AG04449 (cell line): ENCODE measurements at regions not wholly inside any gene's neighbourhood (a gene's known extent, or its start where the extent isn't known, plus 50 kb on each side); places are given as distances from the start of the nearest gene placed in this dataset.

Experiments
- CTCF ChIA-PET: fragments of 350-600 bp; formaldehyde crosslinking; extraction: SDS; loops from one replicate; lab custom pipeline; 2021; ENCODE audit warnings: antibody characterized with exemption; lab: Yijun Ruan, JAX
- POLR2A ChIA-PET: fragments of 400-600, 350-600 bp; formaldehyde crosslinking; extraction: SDS; loops from one replicate; lab custom pipeline; 2020; ENCODE audit warnings: antibody characterized with exemption, inconsistent platforms; lab: Yijun Ruan, JAX
- DNase-seq: peaks from one replicate; pipeline ENCODE4 v3.0.0-alpha.2; 2010; ENCODE audit warnings: low read depth, low spot score
- H3K4me3 ChIP-seq: 2 replicates; pipeline ENCODE4 v1.5.1; 2011; ENCODE audit warnings: low read depth, mild to moderate bottlenecking, control low read depth, low read length
- CTCF ChIP-seq: IDR thresholded peaks from one replicate; pipeline ENCODE4 v1.5.1; 2011; ENCODE audit warnings: mild to moderate bottlenecking, moderate library complexity, low read length, control low read depth, inconsistent platforms; ENCODE audit not compliant: insufficient read depth; ENCODE audit errors: missing control alignments

DNA sequence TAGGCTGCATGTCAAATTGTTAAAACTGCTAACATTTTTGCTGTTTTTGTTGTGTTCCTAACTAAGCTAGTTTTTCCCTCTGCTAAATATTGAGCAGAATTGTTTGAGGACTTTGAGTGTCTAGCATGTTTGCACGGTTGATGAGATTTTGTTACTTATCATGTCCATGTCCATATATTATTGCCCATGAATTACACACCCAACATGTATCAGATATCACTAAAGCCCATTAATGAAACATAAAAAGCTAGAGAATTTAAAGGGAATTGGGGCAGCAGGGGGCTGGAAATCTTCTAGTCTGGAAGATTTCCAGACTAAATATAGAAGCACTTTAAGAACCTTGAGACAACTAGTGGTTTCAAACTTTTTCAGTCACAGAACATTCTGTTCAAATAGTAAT, 197.7 kb downstream of the SNX10 start:
- CTCF ChIA-PET: no interaction called here
- no peak for DNase-seq

DNA sequence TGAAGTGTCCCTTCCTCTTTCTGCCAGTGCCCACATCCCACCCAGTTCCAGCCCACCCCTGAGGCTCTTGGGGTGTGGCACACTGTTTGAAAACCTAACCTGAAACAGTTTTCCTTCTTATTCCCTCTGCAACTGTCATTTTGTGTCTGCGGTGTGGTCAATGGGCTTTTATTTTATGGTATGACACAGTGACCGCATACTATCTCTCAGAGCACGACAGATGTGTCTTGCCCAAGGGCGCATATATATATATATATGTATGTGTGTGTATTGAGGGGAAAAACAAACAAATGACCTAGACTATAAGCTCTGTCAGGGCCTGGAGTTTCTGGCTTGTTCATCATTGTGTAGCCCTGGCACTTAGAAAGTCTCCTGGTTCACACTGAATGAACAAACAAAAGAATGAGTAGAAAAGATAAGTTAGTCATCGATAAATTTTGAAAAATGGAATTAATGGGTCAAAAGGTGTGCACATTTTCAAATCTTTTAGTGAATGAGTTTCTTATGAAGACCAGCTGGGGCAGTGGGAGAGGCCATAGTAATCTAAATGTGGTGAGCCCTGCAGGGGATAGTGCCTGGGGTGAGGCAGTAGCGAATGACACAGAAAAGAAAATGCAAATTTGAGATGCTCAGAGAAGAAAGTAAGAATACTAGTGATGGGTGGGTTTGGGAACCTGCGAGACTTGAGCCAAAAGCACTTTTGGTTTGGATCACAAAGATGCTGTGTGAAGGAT, 198.4 kb downstream of the SNX10 start:
- no peak for DNase-seq
- H3K4me3 ChIP-seq: no peak overlapping the region
- ChIA-PET POLR2A (no interaction called here), CTCF (no interaction called here)
- TF ChIP-seq CTCF: no peak

More for the DNA sequence above, 197.7 kb downstream of the SNX10 start:
- H3K4me3 ChIP-seq: no peak overlapping the region
- POLR2A ChIA-PET: no interaction called here
- TF ChIP-seq CTCF: no peak

DNA sequence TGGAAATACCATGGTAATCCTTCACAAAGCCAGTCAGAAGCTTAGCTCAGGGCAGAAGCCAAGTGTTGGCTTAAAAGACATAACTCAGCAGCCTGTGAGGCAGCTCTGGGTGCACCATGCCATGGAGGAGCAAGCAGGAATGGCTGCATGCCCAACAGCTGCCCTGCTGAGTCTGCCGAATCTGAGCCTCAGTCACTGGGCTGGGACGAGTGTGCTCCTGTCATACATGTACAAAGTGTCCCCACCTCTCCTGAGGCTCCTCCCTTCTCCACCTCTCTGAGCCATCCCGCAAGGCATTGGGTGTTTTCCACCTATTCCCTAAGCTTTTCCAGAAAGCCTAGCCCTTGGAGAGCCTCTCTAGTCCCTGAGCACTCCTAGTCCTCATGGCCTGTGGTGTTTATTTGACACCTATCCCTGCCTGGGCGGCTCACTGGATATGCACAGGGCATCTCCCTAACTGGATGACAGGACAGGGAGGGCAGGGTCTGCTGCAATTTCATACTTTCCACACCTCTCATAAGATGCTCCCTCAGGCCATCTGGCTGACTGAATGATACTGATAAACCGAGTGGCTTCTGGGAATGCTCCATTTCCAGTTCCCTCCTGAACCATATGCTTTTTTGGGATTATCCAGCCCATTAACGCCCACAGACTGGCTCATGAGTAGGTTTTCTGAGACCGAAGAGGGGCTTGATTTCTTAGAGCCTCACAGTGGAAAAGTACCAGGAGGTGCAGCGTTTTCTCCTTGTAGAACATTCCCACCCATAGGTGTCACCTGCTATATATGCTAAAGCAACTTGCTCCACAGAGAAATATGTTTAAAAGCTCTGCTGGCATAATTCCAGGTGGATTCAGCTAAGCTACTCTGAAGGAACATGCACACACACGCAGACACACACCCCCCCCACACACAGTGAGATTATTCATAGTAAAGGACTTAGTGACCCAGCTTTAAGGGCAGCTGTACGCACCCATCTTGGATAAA, 199.3 kb downstream of the SNX10 start:
- no peak for DNase-seq
- H3K4me3 ChIP-seq: no peak overlapping the region
- CTCF ChIA-PET: no interaction called here
- no peak for TF ChIP-seq CTCF
- POLR2A ChIA-PET: interaction anchor here (0.6 kb wide), 1 partner anchor 362 kb away, joined by 3 read pairs; no protein-coding TSS in a partner anchor

GRCh38 chr7:26492816-26493215, 201.2 kb downstream of the SNX10 start:
- TF ChIP-seq CTCF: no peak
- CTCF ChIA-PET: no interaction called here
- no peak for DNase-seq
- POLR2A ChIA-PET: no interaction called here
- H3K4me3 ChIP-seq: no peak overlapping the region

DNA sequence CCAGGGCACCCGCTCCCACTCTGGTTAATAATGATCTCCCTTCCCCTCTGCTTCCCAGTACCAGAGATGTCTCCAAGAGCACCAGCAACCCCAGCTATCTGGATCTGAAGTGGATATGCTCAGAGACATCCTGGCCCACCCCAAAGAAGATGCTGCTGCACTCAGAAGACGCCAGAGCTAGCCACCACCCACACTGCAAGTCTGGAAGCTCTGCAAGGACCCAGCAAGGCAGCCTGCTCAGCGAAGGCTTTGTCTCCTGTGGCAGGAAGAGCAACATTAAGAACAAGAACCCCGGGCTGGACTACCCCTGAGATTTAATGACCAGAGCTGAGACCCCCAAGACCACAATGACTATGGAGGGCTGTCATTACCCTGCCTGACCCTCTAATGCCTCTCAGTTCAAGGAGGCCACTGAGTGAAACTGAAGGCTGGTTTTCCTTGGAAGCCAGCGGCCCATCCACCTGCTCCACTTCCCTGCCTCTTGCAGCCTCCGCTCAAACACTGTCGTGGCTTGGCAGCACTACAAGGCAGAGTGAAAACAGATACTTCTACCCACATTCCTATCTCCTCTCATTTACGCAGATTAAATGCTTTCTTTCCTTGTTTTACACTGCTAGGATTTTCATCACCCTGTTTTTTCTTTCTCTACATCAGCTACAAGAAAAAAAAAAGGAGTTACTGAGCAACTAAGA, 202.2 kb downstream of the SNX10 start:
- POLR2A ChIA-PET: no interaction called here

More for the DNA sequence above, 202.2 kb downstream of the SNX10 start:
- no peak overlapping the region for H3K4me3 ChIP-seq
- no peak for DNase-seq
- CTCF ChIA-PET: interaction anchor here (0.9 kb wide), 1 partner anchor 601 kb away, joined by 3 read pairs; no protein-coding TSS in a partner anchor
- no peak for TF ChIP-seq CTCF
